ENCODE measurements at regions not wholly inside any gene's neighbourhood (a gene's known extent, or its start where the extent isn't known, plus 50 kb on each side); places are given as distances from the start of the nearest gene placed in this dataset.
A peak's percentile ranks its signal among the peaks of the same experiment; 100 is the strongest.

- TF ChIP-seq, protein P1, sequence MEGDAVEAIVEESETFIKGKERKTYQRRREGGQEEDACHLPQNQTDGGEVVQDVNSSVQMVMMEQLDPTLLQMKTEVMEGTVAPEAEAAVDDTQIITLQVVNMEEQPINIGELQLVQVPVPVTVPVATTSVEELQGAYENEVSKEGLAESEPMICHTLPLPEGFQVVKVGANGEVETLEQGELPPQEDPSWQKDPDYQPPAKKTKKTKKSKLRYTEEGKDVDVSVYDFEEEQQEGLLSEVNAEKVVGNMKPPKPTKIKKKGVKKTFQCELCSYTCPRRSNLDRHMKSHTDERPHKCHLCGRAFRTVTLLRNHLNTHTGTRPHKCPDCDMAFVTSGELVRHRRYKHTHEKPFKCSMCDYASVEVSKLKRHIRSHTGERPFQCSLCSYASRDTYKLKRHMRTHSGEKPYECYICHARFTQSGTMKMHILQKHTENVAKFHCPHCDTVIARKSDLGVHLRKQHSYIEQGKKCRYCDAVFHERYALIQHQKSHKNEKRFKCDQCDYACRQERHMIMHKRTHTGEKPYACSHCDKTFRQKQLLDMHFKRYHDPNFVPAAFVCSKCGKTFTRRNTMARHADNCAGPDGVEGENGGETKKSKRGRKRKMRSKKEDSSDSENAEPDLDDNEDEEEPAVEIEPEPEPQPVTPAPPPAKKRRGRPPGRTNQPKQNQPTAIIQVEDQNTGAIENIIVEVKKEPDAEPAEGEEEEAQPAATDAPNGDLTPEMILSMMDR (IDR thresholded peaks at IDR 0.05): peak; percentile 80
- TF ChIP-seq EZH2 (IDR thresholded peaks at IDR 0.05) (no peak), EZH2phosphoT487 (IDR thresholded peaks at IDR 0.05) (no peak)
These were observed 105.4 kb upstream of the CCDC54 start for GRCh38 chr3:107271787-107272387.

All from neural progenitor cell (in vitro differentiated cells).